AG09309 (cell line): ENCODE measurements at regions not wholly inside any gene's neighbourhood (a gene's known extent, or its start where the extent isn't known, plus 50 kb on each side); places are given as distances from the start of the nearest gene placed in this dataset.

Source experiments
- DNase-seq: peaks from one replicate; pipeline ENCODE4 v3.0.0-alpha.2; 2010; ENCODE audit warnings: low read depth
- H3K4me3 ChIP-seq: 2 replicates; pipeline ENCODE4 v1.5.1; 2011; ENCODE audit warnings: mild to moderate bottlenecking, low read depth, low read length, moderate library complexity; ENCODE audit not compliant: control insufficient read depth
- TF ChIP-seq, protein P1 (sequence below): IDR thresholded peaks from 2 replicates; pipeline ENCODE4 v1.5.1; 2011; ENCODE audit warnings: mild to moderate bottlenecking, low read depth, low read length, inconsistent platforms; ENCODE audit not compliant: insufficient read depth, control insufficient read depth; ENCODE audit errors: missing control alignments

DNA sequence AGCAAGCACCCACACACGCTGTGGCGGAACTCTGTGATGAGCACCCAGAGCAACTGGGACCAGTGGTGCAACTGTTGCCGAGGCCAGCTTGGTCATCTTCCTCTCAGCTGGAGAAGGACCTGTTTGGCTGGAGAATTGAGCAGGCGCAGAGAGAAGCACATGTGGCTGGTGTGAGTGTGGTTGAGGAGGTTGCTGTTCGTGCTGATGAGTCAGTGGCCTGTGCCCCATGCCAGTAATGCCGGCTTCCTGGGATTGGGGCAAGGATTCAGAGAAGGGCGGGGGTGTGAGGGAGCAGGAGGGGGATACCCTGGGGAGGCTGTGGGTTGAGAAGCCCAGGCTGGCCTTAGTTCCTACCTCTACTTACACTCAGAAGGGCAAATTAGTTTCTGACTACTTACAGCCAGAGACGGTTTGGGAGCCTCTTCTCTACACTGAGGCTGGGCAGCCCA, 57.5 kb upstream of the EPS8L3 start:
- TF ChIP-seq, protein P1, sequence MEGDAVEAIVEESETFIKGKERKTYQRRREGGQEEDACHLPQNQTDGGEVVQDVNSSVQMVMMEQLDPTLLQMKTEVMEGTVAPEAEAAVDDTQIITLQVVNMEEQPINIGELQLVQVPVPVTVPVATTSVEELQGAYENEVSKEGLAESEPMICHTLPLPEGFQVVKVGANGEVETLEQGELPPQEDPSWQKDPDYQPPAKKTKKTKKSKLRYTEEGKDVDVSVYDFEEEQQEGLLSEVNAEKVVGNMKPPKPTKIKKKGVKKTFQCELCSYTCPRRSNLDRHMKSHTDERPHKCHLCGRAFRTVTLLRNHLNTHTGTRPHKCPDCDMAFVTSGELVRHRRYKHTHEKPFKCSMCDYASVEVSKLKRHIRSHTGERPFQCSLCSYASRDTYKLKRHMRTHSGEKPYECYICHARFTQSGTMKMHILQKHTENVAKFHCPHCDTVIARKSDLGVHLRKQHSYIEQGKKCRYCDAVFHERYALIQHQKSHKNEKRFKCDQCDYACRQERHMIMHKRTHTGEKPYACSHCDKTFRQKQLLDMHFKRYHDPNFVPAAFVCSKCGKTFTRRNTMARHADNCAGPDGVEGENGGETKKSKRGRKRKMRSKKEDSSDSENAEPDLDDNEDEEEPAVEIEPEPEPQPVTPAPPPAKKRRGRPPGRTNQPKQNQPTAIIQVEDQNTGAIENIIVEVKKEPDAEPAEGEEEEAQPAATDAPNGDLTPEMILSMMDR, result no peak
- DNase-seq, result peak; percentile 96
- no peak overlapping the region for H3K4me3 ChIP-seq

DNA sequence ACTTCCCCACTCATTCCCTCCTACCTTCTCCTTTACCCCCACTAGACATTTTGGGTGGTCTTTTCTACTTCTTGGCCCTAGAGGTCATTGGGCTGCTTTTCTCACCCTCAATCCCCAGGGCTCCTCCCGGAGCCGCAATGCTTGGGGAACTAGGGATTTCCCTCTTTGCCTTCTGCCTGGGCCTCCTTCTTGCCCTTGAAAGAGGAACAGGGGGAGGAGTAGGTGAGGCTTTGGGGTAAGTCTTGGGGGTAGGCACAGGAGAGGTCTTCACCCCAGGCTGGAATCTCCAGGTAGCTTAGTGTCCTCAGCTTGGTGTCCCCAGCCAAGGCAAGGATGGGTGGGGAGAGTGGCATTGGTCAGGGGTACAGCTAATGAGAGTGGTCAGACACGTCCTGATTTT, 56.2 kb upstream of the EPS8L3 start:
- TF ChIP-seq, protein P1, result no peak
- H3K4me3 ChIP-seq, result no peak overlapping the region
- no peak for DNase-seq

GRCh38 chr1:109818988-109819764, 55.5 kb upstream of the EPS8L3 start:
- no peak overlapping the region for H3K4me3 ChIP-seq
- TF ChIP-seq, protein P1, result no peak
- DNase-seq, result no peak

DNA sequence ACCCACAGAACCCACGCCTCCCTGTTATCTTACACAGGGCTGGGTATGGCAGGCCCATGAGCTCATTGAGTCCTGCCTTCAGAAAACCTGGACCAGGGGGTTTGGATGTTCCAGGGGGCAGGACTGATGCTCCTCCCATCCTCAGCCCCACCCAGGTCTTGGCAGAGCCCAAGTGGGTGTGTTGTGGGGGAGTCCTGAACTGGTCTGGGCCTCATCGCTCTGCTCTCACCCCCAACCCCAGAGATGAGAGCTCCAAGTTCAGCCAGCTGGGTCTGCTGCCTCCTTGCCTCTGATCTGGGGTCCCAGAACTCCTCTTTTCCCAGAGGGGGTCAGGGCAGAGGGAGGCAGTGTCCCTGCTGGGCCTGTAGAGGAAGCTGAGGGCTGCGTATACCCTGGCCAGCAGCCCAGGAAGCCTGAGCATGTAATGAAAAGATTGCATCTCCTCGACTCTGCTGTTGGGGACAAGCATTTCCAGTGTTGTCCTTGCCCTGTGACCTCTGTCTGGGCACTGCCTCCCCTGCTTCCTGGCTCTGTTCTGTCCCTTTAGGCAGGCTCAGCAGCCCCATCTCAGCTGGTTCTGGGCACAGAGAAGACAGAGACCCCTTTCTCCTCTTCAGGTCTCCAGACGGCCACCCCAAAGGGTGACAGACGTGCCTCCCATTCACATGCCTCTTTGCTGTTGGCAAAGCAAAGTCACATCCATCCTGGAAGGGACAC, 54.7 kb upstream of the EPS8L3 start:
- no peak for DNase-seq
- H3K4me3 ChIP-seq, result no peak overlapping the region
- TF ChIP-seq, protein P1, result no peak

- no peak overlapping the region for H3K4me3 ChIP-seq
- no peak for DNase-seq
- TF ChIP-seq, protein P1, result no peak
Observed at GRCh38 chr1:109817881-109818270, 54.2 kb upstream of the EPS8L3 start.

- TF ChIP-seq, protein P1, result no peak
- no peak for DNase-seq
- no peak overlapping the region for H3K4me3 ChIP-seq
Observed at GRCh38 chr1:109816975-109817535, 53.3 kb upstream of the EPS8L3 start.
